OCI-LY1 (cell line): ENCODE measurements at regions not wholly inside any gene's neighbourhood (a gene's known extent, or its start where the extent isn't known, plus 50 kb on each side); places are given as distances from the start of the nearest gene placed in this dataset.

Experiments used
- EZH2 ChIP-seq: fragments of 200-600 bp; sonication (generic), shearing (Covaris generic); IDR thresholded peaks from 2 replicates; pipeline ENCODE4 v1.8.0; 2017; ENCODE audit warnings: borderline replicate concordance, mixed run types, mild to moderate bottlenecking, antibody characterized with exemption, low read length, moderate library complexity, mixed read lengths
- TF ChIP-seq, protein P1 (sequence below): fragments of 200-600 bp; sonication (generic), shearing (Covaris generic); IDR thresholded peaks from 2 replicates; pipeline ENCODE4 v1.5.1; 2017; ENCODE audit warnings: mild to moderate bottlenecking, antibody characterized with exemption, low read length, moderate library complexity, mixed read lengths

DNA sequence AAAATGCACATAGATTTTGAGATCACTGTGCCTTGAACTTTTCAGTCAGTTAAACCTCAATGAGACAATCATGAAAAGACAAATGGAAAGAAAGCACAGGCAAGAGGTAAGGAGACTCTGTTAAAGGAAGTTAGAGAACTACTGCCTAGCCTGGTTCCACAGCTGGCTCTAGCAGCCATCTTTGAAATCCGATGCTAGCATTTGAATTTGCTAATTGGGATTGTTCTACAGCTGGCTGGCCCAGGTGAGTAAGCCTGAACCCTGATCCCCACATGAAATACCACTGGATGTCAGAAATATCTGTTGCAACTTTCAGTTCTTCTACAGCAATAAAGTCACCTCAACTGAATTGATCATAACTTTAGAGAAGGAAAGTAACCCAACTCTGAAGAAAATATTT lies 315.2 kb upstream of the CHAC2 start:
- TF ChIP-seq, protein P1, sequence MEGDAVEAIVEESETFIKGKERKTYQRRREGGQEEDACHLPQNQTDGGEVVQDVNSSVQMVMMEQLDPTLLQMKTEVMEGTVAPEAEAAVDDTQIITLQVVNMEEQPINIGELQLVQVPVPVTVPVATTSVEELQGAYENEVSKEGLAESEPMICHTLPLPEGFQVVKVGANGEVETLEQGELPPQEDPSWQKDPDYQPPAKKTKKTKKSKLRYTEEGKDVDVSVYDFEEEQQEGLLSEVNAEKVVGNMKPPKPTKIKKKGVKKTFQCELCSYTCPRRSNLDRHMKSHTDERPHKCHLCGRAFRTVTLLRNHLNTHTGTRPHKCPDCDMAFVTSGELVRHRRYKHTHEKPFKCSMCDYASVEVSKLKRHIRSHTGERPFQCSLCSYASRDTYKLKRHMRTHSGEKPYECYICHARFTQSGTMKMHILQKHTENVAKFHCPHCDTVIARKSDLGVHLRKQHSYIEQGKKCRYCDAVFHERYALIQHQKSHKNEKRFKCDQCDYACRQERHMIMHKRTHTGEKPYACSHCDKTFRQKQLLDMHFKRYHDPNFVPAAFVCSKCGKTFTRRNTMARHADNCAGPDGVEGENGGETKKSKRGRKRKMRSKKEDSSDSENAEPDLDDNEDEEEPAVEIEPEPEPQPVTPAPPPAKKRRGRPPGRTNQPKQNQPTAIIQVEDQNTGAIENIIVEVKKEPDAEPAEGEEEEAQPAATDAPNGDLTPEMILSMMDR = no peak
- TF ChIP-seq EZH2 = no peak
